ENCODE measurements at regions not wholly inside any gene's neighbourhood (a gene's known extent, or its start where the extent isn't known, plus 50 kb on each side); places are given as distances from the start of the nearest gene placed in this dataset.

GRCh38 chr22:49366437-49366836, 461.2 kb downstream of the BRD1 start:
- H3K4me3 ChIP-seq (ENCODE audit: low read depth, low read length), result no peak overlapping the region
- H3K27me3 ChIP-seq (ENCODE audit: control insufficient read depth, insufficient read depth, low read length), result no peaks in the 10 kb centered on the region
- TF ChIP-seq CTCF (IDR thresholded peaks at IDR 0.05; ENCODE audit: insufficient read depth, low read length, severe bottlenecking), result no peak
- DNase-seq (ENCODE audit: low read depth) (no peak), FAIRE-seq (no peak)
- no peaks in the 10 kb centered on the region for H3K36me3 ChIP-seq (ENCODE audit: control insufficient read depth, insufficient read depth, low read length)

- FAIRE-seq (peak; percentile 47), DNase-seq (ENCODE audit: low read depth) (no peak)
- no peak overlapping the region for H3K4me3 ChIP-seq (ENCODE audit: low read depth, low read length)
- no peaks in the 10 kb centered on the region for H3K27me3 ChIP-seq (ENCODE audit: control insufficient read depth, insufficient read depth, low read length)
- no peak for TF ChIP-seq CTCF (IDR thresholded peaks at IDR 0.05; ENCODE audit: insufficient read depth, low read length, severe bottlenecking)
- no peaks in the 10 kb centered on the region for H3K36me3 ChIP-seq (ENCODE audit: control insufficient read depth, insufficient read depth, low read length)
Observed at GRCh38 chr22:49365910-49366309, 461.8 kb downstream of the BRD1 start.

GRCh38 chr22:49365191-49365837, 462.4 kb downstream of the BRD1 start:
- DNase-seq (ENCODE audit: low read depth) (no peak), FAIRE-seq (no peak)
- Histone ChIP-seq H3K36me3 (ENCODE audit: control insufficient read depth, insufficient read depth, low read length) (no peaks in the 10 kb centered on the region), H3K27me3 (ENCODE audit: control insufficient read depth, insufficient read depth, low read length) (no peaks in the 10 kb centered on the region), H3K4me3 (ENCODE audit: low read depth, low read length) (no peak overlapping the region)
- no peak for TF ChIP-seq CTCF (IDR thresholded peaks at IDR 0.05; ENCODE audit: insufficient read depth, low read length, severe bottlenecking)

GRCh38 chr22:49364398-49364797, 463.3 kb downstream of the BRD1 start:
- no peak overlapping the region for H3K4me3 ChIP-seq (ENCODE audit: low read depth, low read length)
- no peak for TF ChIP-seq CTCF (IDR thresholded peaks at IDR 0.05; ENCODE audit: insufficient read depth, low read length, severe bottlenecking)
- H3K27me3 ChIP-seq (ENCODE audit: control insufficient read depth, insufficient read depth, low read length), result no peaks in the 10 kb centered on the region
- FAIRE-seq, result no peak
- H3K36me3 ChIP-seq (ENCODE audit: control insufficient read depth, insufficient read depth, low read length), result no peaks in the 10 kb centered on the region
- DNase-seq (ENCODE audit: low read depth), result no peak

- FAIRE-seq, result no peak
- Histone ChIP-seq H3K36me3 (ENCODE audit: control insufficient read depth, insufficient read depth, low read length) (no peaks in the 10 kb centered on the region), H3K27me3 (ENCODE audit: control insufficient read depth, insufficient read depth, low read length) (no peaks in the 10 kb centered on the region), H3K4me3 (ENCODE audit: low read depth, low read length) (no peak overlapping the region)
- DNase-seq (ENCODE audit: low read depth), result no peak
- TF ChIP-seq CTCF (IDR thresholded peaks at IDR 0.05; ENCODE audit: insufficient read depth, low read length, severe bottlenecking), result no peak
Observed at GRCh38 chr22:49363526-49364230, 464.0 kb downstream of the BRD1 start.

All from bronchial epithelial cell (primary cell).